Caco-2 (cell line): ENCODE measurements at regions not wholly inside any gene's neighbourhood (a gene's known extent, or its start where the extent isn't known, plus 50 kb on each side); places are given as distances from the start of the nearest gene placed in this dataset.

Source experiments
- BruUV-seq: library from RNA; stranded (reverse); fragments of 400-500 nt; replicated peaks from 2 replicates; lab custom pipeline; 2021; lab: Mats Ljungman, UMichigan
- CTCF ChIA-PET: fragments of 300-600 bp; sonication (Branson Sonifier 250); formaldehyde crosslinking; loops from one replicate; lab custom pipeline; 2022; ENCODE audit warnings: antibody characterized with exemption; lab: Charles Lee
- POLR2A ChIA-PET: fragments of 300-600 bp; sonication (Branson Sonifier 250); formaldehyde crosslinking; loops from one replicate; lab custom pipeline; 2022; ENCODE audit warnings: antibody characterized with exemption; lab: Charles Lee
- DNase-seq, 2 experiments: peaks; one replicate each; pipeline versions ENCODE4 v3.0.0 to v3.0.0-alpha.2; 2020 to 2022
- H3K27me3 ChIP-seq: replicated peaks from 2 replicates; pipeline ENCODE4 v1.6.0; 2011; ENCODE audit warnings: low read length; ENCODE audit not compliant: control insufficient read depth, insufficient read depth
- H3K36me3 ChIP-seq: 2 replicates; pipeline ENCODE4 v1.5.1; 2011; ENCODE audit warnings: low read length; ENCODE audit not compliant: control insufficient read depth, insufficient read depth
- H3K4me1 ChIP-seq: fragments of 250-450 bp; sonication (Bioruptor Pico); 2 replicates; pipeline ENCODE4 v1.5.1; 2020; ENCODE audit warnings: mild to moderate bottlenecking
- H3K4me3 ChIP-seq: 2 replicates; pipeline ENCODE4 v1.5.1; 2011; ENCODE audit warnings: low read depth, mild to moderate bottlenecking, control low read depth, low read length
- H3K9me3 ChIP-seq: fragments of 250-450 bp; sonication (Bioruptor Pico); 2 replicates; pipeline ENCODE4 v1.5.1; 2020; ENCODE audit warnings: mild to moderate bottlenecking, moderate library complexity
- H3K27ac Mint-ChIP-seq: one replicate; pipeline ENCODE4 v1.8.0; 2022; ENCODE audit warnings: mixed read lengths; ENCODE audit not compliant: unreplicated experiment
- H3K27me3 Mint-ChIP-seq: one replicate; pipeline ENCODE4 v1.8.0; 2022; ENCODE audit warnings: mixed read lengths; ENCODE audit not compliant: insufficient read depth, unreplicated experiment
- H3K36me3 Mint-ChIP-seq: one replicate; pipeline ENCODE4 v1.8.0; 2022; ENCODE audit warnings: mild to moderate bottlenecking, mixed read lengths; ENCODE audit not compliant: insufficient read depth, unreplicated experiment
- H3K4me1 Mint-ChIP-seq: one replicate; pipeline ENCODE4 v1.8.0; 2022; ENCODE audit warnings: low read depth, mixed read lengths; ENCODE audit not compliant: unreplicated experiment
- H3K4me3 Mint-ChIP-seq: one replicate; pipeline ENCODE4 v1.8.0; 2022; ENCODE audit warnings: mild to moderate bottlenecking, moderate library complexity, mixed read lengths; ENCODE audit not compliant: unreplicated experiment
- H3K9me3 Mint-ChIP-seq: one replicate; pipeline ENCODE4 v1.8.0; 2022; ENCODE audit warnings: mixed read lengths; ENCODE audit not compliant: unreplicated experiment
- intact Hi-C: fragments of 100-400 bp; cut with micrococcal nuclease; formaldehyde crosslinking; loops from one replicate; pipeline ENCODE4 v1.10.0; 2022; ENCODE audit not compliant: unreplicated experiment
- TF ChIP-seq, protein P1 (sequence below), 2 experiments: fragments of 200-600 bp in 1 of 2; IDR thresholded peaks; 1 replicate in 1 of 2; 2 replicates in 1 of 2; pipeline versions ENCODE4 v1.5.1 to v1.8.0; 2011 to 2022; ENCODE audit warnings: antibody characterized with exemption in 1 of 2, control low read depth in 1 of 2, inconsistent platforms in 1 of 2, low read depth in 1 of 2, low read length in 1 of 2, mild to moderate bottlenecking in 1 of 2, moderate library complexity in 1 of 2; ENCODE audit not compliant: insufficient read depth in 1 of 2, severe bottlenecking in 1 of 2, unreplicated experiment in 1 of 2

DNA sequence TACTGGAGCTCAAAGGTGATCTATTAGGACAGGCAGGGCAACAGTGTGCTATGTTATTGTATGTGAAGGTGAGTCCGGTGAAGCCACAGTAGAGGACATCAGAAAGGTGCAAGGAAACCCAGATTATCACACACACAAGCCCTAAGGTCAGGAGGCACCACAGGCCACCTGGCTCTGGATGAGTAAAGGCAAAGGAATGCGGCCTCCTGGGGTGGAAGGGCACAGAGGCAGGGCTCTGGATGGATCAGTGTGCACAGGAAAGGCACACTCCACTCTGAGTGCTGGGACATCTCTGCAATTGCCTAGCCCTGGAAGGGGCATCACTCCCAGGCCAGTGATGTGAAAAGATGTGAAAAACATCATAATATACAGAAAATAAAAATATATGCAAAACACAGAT, 683.5 kb downstream of the TRIML1 start:
- peak; percentile 45 to 67 for DNase-seq
- Mint-ChIP-seq H3K27me3 (no peaks in the 10 kb centered on the region), H3K36me3 (no peaks in the 10 kb centered on the region), H3K4me3 (no peak overlapping the region), H3K4me1 (no peaks in the 10 kb centered on the region), H3K9me3 (no peaks in the 10 kb centered on the region), H3K27ac (no peak overlapping the region)
- Histone ChIP-seq H3K36me3 (no peaks in the 10 kb centered on the region), H3K9me3 (no peaks in the 10 kb centered on the region), H3K27me3 (no peaks in the 10 kb centered on the region), H3K4me1 (peaks cover 9% of the 10 kb centered on the region), H3K4me3 (no peak overlapping the region)
- TF ChIP-seq, protein P1, sequence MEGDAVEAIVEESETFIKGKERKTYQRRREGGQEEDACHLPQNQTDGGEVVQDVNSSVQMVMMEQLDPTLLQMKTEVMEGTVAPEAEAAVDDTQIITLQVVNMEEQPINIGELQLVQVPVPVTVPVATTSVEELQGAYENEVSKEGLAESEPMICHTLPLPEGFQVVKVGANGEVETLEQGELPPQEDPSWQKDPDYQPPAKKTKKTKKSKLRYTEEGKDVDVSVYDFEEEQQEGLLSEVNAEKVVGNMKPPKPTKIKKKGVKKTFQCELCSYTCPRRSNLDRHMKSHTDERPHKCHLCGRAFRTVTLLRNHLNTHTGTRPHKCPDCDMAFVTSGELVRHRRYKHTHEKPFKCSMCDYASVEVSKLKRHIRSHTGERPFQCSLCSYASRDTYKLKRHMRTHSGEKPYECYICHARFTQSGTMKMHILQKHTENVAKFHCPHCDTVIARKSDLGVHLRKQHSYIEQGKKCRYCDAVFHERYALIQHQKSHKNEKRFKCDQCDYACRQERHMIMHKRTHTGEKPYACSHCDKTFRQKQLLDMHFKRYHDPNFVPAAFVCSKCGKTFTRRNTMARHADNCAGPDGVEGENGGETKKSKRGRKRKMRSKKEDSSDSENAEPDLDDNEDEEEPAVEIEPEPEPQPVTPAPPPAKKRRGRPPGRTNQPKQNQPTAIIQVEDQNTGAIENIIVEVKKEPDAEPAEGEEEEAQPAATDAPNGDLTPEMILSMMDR (IDR thresholded peaks at IDR 0.05; ENCODE audit: insufficient read depth in 1 of 2, low read depth in 1 of 2, low read length in 1 of 2, severe bottlenecking in 1 of 2, unreplicated experiment in 1 of 2) = no peak
- no TSS peak for BruUV-seq
- intact Hi-C loops = no loop called here
- POLR2A ChIA-PET = no interaction called here
- CTCF ChIA-PET = no interaction called here

DNA sequence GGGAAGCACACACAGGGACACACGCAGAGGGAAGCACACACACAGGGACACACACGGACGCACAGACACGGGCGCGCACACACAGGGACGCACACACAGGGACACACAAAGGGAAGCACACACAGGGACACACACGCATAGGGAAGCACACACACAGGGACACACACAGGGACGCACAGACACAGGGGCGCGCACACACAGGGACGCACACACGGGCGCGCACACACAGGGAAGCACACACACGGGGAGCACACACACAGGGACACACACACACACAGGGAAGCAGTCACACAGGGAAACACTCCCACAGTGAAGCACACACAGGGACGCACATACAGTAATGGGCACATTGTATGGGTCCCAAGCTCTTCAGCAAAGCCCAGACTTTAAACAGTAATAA, 685.3 kb downstream of the TRIML1 start:
- BruUV-seq = no TSS peak
- H3K4me3 ChIP-seq = no peak overlapping the region
- Mint-ChIP-seq H3K9me3 (no peaks in the 10 kb centered on the region), H3K27ac (no peak overlapping the region), H3K4me1 (no peaks in the 10 kb centered on the region), H3K36me3 (no peaks in the 10 kb centered on the region), H3K4me3 (no peak overlapping the region), H3K27me3 (no peaks in the 10 kb centered on the region)
- H3K36me3 ChIP-seq = no peaks in the 10 kb centered on the region
- intact Hi-C loops = no loop called here
- TF ChIP-seq, protein P1 (IDR thresholded peaks at IDR 0.05; ENCODE audit: insufficient read depth in 1 of 2, low read depth in 1 of 2, low read length in 1 of 2, severe bottlenecking in 1 of 2, unreplicated experiment in 1 of 2) = no peak
- H3K4me1 ChIP-seq = peaks cover 9% of the 10 kb centered on the region
- DNase-seq = no peak
- CTCF ChIA-PET = no interaction called here
- no peaks in the 10 kb centered on the region for H3K9me3 ChIP-seq
- H3K27me3 ChIP-seq = no peaks in the 10 kb centered on the region
- POLR2A ChIA-PET = no interaction called here

DNA sequence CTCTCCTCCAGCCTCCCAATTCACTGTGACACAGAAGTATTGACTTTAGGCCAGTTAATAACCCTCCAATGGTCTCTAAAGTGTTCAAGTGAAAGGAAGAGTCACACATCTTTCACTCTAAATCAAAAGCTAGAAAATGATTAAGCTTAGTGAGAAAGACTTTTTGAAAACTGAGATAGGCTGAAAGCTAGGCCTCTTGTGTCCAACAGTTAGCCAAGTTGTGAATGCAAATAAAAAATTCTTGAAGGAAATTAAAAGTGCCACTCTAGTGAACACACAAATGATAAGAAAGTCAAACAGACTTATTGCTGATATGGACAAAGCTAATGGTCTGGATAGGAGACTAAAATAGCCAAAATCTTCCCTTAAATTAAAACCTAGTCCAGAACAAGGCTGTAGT, 687.2 kb downstream of the TRIML1 start:
- TF ChIP-seq, protein P1 (IDR thresholded peaks at IDR 0.05; ENCODE audit: insufficient read depth in 1 of 2, low read depth in 1 of 2, low read length in 1 of 2, severe bottlenecking in 1 of 2, unreplicated experiment in 1 of 2) = no peak
- no TSS peak for BruUV-seq
- no peaks in the 10 kb centered on the region for H3K9me3 Mint-ChIP-seq
- Histone ChIP-seq H3K36me3 (no peaks in the 10 kb centered on the region), H3K27me3 (no peaks in the 10 kb centered on the region), H3K4me3 (no peak overlapping the region), H3K9me3 (no peaks in the 10 kb centered on the region), H3K4me1 (peaks cover 9% of the 10 kb centered on the region)
- H3K27me3 Mint-ChIP-seq = no peaks in the 10 kb centered on the region
- DNase-seq = no peak
- no peaks in the 10 kb centered on the region for H3K4me1 Mint-ChIP-seq
- H3K4me3 Mint-ChIP-seq = no peak overlapping the region
- CTCF ChIA-PET = no interaction called here
- H3K27ac Mint-ChIP-seq = no peak overlapping the region
- POLR2A ChIA-PET = no interaction called here
- intact Hi-C loops = no loop called here
- H3K36me3 Mint-ChIP-seq = no peaks in the 10 kb centered on the region
